GM19351 (cell line): ENCODE measurements at regions not wholly inside any gene's neighbourhood (a gene's known extent, or its start where the extent isn't known, plus 50 kb on each side); places are given as distances from the start of the nearest gene placed in this dataset.
"Not testable (repeated sequence)": the region's sequence is repeated elsewhere in the genome, so short reads cannot be mapped to it uniquely, and the experiment has no call there.

Source experiments
- ATAC-seq: cut with Tn5 transposase; IDR thresholded peaks from one replicate; pipeline ENCODE4 v1.9.1; 2021; ENCODE audit warnings: mild to moderate bottlenecking, moderate library complexity; ENCODE audit not compliant: unreplicated experiment

GRCh38 chr11:34001557-34002064 is 49.9 kb upstream of the CAPRIN1 start:
- no peak for ATAC-seq

- ATAC-seq: no peak
Measured at GRCh38 chr11:33999393-33999792, 52.1 kb upstream of the CAPRIN1 start.

GRCh38 chr11:33997584-33998251 is 53.8 kb upstream of the CAPRIN1 start:
- ATAC-seq: no peak

- peak; percentile 72 for ATAC-seq
Measured at GRCh38 chr11:33996498-33997454, 54.8 kb upstream of the CAPRIN1 start.

- no peak for ATAC-seq
Measured at GRCh38 chr11:33994937-33995336, 56.6 kb upstream of the CAPRIN1 start.

- ATAC-seq: not testable (repeated sequence)
Measured at GRCh38 chr11:33991136-33991535, 60.4 kb upstream of the CAPRIN1 start.

GRCh38 chr11:33990131-33990530 is 61.4 kb upstream of the CAPRIN1 start:
- not testable (repeated sequence) for ATAC-seq

GRCh38 chr11:33989461-33989860 is 62.1 kb upstream of the CAPRIN1 start:
- no peak for ATAC-seq

- no peak for ATAC-seq
Measured at GRCh38 chr11:33988586-33989370, 62.8 kb upstream of the CAPRIN1 start.

GRCh38 chr11:33987975-33988580 is 63.5 kb upstream of the CAPRIN1 start:
- ATAC-seq: peak; percentile 58

- no peak for ATAC-seq
Measured at GRCh38 chr11:33987545-33987944, 64.0 kb upstream of the CAPRIN1 start.

GRCh38 chr11:33986597-33987501 is 64.7 kb upstream of the CAPRIN1 start:
- ATAC-seq: not testable (repeated sequence)

GRCh38 chr11:33984682-33985389 is 66.7 kb upstream of the CAPRIN1 start:
- no peak for ATAC-seq

GRCh38 chr11:33982661-33983060 is 68.9 kb upstream of the CAPRIN1 start:
- no peak for ATAC-seq

GRCh38 chr11:33980897-33981296 is 70.6 kb upstream of the CAPRIN1 start:
- ATAC-seq: no peak

- ATAC-seq: no peak
Measured at GRCh38 chr11:33978376-33978775, 73.2 kb upstream of the CAPRIN1 start.

- no peak for ATAC-seq
Measured at GRCh38 chr11:33977676-33978075, 73.9 kb upstream of the CAPRIN1 start.

GRCh38 chr11:33976495-33977199 is 74.9 kb upstream of the CAPRIN1 start:
- ATAC-seq: no peak
